NCI-H526 (cell line): ENCODE measurements at regions not wholly inside any gene's neighbourhood (a gene's known extent, or its start where the extent isn't known, plus 50 kb on each side); places are given as distances from the start of the nearest gene placed in this dataset.
"Not testable (repeated sequence)": the region's sequence is repeated elsewhere in the genome, so short reads cannot be mapped to it uniquely, and the experiment has no call there.

Experiments
- DNase-seq, 2 experiments: peaks; one replicate each; lab custom pipeline; 2025; lab: John Stamatoyannopoulos, UW

DNA sequence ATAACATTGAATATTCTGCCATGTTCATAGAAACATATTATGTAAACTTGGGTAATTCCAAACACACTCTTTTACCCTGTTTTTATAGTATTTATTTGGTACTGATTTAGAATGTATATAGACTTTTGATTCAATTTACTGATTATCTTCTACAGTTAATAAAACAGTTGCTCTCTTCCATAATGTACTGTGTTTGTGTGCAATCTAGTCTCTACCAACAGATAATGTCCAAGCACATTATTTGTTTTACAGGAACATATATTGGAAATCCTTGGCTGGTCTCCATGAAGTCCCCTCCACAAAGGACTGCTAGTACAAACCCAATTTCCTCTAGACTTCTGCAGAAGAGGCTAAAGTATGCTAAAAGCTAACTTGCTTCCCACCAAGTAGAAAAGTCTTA is 386.6 kb downstream of the RND3 start:
- no peak for DNase-seq

DNA sequence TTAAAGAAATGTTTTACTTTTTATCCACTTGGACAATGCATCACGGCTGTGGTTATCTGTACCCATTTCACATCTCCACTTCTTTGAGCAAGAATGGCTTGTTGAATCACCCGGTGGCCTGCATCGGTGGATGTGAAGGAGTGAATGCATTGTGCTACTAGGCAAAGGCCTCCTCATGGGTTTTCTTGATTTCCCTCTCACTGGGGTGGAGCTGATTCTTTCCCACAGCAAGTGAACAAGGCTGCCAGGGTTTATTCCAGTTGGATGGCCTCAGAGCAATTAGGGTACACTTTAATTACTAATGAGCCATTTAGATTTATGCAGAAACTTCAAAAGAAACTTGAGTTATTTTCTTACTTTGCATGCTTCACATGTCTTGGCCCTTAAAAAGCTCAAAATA is 387.1 kb downstream of the RND3 start:
- DNase-seq, result no peak

DNA sequence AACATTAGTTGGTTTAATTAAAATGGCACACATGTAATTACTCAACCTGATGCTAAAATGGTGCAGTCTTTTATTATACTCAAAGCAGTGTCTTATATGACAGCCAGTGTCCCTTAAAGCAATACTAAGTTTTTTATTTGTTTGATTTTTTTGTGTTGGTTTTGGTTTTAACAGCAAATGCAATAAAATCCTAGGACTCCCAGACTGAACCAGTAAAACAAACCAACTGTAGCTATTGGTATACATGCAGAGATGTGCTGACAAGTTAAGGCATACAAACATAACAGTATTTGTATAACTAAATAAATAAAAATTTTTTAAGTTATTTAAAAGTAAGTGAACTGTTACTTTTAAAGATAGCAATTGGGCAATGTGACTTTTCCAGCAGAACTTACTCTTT is 387.7 kb downstream of the RND3 start:
- no peak for DNase-seq

DNA sequence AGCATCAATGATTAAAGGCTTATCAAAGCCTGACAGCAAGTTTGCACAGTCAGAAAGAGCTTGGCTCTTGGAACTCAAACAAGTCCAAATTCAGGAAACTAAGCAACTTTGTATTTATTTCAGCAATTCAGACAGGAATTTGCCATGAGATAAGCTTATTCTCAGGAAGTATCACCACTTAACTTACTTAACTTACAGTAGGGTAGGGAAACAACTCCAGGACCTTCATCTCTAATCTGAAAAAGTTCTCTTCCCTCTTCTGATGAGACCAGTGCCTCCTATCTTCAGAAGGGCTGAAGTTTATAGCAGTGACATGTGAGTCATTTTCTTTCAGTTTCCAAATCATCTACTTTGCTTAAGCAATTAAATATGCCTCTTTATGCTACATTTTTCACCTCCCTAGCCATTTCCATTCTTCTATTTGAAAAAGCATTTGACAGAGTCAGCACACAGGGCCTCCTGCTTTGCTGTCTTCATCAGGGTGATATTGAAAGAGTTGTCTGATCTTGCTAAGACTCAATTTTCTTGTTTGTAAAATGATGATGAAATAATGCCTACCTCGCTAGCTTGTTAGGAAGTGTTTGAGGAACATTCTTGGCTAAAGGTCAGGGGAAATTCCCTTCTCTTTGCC is 389.5 kb downstream of the RND3 start:
- DNase-seq, result peak; percentile 13 to 32

DNA sequence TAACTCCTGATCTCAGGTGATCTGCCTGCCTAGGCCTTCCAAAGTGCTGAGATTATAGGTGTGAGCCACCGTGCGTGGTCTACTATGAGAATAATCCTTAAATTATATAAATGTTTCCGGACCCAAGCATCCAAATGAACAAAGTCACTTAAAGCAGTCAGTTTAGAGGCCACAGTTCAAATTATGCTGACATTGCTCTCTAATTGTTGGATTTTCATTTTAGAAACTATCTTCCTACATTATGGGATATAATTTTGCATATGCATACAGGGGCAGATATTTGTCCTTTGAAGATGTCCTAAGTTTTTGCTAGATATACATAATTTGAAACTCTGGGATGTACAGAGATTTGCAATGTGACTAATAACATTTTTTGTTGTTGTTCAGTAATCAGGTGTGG is 390.1 kb downstream of the RND3 start:
- no peak for DNase-seq

DNA sequence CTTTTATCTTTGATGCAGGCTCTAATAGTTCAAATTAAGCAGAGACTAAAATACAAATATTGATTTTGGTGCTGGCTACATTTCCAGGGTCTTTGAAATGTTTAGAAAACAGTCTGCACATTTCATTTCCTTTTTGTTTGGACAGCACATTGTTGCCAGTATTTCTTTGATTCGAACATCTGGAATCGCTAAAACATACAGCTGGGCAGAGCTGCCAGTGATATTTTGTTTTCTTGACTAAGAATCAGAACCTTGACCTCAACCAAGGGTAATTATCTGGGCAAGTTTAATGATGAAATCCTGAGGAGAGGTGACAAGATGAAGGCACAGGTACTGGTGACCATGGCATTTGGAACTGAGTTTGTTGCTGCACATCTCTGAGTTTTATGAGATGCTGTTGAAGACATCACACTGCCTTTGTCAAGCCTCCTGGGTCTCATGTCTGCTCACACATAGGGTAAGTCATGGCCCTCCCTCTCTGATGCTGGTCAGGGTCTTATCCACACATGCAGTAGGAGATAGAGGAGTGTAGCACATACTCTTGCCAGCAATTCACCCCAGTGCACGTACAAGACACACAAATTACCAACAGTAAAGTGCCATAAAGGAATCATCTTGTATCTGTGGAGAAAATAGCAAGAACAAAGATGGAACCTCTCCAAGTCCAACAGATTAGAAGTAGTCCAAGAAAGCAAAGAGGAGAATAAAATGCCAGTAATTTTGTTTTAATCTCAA is 391.9 kb downstream of the RND3 start:
- no peak for DNase-seq

DNA sequence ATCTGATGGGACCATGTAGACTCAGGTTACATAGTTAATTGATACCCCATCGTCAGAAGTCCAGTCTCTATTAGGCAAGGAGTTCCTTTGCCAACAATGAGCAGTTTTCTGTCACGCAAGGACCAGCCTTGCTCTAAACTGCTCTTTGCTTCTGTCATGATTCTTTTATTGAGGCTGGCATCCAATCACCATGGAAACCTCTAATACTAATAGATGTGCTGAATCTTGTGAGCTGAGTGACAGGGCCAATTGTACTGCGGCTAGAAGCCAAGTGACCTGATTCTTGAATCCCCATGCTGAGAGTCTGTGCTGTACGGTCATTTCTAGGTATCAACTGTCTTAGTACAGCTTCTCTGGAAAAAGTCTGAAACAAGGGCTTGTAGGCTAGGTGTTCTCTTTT is 395.6 kb downstream of the RND3 start:
- no peak for DNase-seq

DNA sequence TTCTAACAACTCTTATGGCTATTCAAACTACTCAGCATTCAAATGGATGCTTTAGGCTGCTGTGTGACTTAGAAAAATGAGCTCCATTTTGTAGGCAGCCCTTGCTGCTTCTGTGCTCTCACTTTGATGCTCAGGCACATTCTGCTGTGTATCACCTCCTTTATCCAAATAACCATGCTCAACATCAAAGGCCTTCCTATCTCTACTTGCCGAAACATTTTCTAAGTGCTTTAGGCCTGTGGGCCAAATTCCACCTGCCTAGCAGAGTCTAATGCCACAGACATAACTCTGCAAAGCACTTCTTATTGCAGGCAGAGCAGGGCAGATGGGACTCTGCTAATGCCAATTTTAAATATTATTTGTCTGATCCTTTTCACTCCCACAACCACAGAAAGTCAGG is 397.4 kb downstream of the RND3 start:
- DNase-seq, result no peak

DNA sequence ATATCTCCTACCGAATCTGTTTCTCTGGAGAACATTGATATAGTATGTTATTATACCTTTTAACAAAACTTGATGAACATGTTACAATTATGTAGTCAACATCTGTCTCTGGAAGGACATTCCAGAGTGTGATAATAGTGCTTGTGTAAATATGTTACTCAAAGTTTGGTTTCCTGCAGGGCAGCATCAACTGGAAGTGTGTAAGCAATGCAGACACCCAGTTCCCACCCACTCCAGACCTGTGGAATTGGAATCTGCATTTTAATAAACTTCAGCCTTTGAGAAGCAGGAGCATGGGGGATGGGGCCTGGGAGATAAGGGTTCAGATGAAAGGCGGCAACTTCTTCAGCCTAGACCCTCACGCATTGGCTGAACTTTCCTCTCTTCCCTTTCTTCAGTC is 398.9 kb downstream of the RND3 start:
- no peak for DNase-seq

DNA sequence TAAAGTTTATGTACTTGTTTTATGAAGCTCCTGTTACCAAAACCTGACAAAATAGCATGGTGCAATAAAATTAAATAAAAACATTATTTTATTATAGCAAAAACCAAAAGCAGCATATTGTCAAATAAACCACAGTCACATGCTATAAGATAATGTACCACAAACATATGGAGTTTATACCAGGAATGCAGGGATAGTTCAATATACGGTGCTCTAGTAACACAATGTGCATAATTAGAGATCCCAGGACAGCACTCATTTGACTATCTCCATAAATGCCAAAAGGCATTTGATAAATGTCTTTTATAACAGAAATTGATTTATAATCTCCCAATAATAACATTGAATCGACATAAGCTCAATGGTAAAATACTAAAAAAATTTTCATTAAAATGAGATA is 402.0 kb downstream of the RND3 start:
- no peak for DNase-seq

DNA sequence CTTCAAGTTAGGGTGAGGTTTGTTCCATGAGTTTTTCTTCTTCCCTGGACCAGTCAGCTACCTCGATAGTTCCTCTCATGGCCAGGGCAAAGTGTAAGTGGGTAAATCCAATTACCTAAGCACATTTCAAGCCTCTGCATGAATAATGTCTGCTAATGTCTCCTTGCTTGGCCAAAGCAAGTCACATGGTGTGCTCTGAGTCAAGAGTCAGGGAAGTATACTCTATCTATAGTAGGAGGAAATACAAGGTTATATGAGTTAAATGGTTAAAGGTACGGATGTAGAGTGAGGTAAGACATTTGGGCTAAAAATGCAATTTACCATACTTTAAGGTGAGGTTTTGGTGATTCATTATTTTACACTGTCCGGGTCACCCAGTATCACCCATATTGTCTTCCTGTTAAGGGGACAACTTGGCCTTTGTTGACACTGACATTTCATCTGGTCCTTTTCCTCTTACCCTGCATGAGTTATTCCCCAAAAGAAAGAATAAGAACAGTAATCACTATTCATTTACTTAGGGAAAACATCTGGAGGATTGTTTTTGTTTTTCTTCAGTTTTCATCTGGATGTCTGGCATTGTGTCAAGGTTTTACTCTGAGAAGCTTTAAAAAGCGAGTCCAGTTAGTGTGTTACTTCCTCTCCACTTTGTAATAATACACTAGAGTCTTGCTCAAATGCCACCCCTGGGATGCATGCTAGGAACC is 405.5 kb downstream of the RND3 start:
- no peak for DNase-seq

DNA sequence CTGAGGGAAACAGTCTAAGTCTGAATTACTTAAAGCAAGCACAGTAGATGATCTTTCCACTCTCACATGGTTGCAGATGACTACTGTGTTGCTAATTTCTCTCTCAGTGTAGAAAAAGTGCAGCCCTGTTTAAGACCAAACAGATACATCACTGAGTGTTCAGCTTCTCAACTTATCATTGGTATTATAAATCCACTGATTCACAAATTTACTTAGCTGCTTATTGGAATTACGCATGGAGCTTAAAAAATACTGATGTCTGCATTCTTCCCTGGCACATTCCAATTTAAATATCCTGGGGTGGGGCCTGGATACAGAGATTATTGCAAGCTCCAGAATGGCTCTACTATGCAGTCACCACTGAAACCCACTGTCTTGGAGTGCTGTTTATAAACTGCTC is 411.2 kb downstream of the RND3 start:
- DNase-seq, result peak in 1 of 2 experiments; percentile 23

DNA sequence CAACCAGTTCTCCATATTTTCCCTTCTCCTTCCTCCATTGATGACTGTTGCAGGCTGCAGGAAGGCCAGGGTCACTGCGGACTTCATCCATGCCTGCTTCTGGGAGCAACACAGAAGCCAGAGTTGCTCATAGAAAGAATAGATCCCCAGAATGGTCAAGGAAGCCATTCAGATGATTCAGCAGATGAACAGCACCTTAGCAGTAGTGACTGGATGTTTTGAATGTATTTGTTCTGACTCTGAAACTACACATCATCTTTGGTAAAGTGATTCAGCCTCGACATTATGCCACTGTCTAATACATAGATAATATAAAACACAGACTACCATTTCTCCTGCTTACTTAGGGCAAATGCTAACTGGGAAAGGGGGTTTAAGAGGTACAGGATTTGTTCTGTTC is 411.6 kb downstream of the RND3 start:
- no peak for DNase-seq

DNA sequence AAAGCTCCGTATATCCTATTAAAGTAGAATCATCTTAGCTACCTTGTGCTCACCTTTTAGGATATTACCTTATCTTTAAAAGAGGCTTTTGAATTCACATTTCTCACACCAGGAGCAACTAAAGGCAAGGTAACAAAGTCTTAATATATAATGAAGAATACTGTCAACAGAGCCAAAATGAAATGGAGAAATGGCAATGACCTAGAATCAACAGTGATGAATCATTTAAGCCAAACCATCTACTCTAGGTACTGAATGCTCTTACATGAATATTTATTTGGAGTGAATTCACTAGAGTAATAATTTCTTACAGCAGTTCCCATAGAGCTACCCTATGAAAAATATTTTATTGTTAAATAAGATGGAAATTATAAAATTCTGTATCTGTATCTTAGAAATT is 421.0 kb downstream of the RND3 start:
- DNase-seq, result no peak

DNA sequence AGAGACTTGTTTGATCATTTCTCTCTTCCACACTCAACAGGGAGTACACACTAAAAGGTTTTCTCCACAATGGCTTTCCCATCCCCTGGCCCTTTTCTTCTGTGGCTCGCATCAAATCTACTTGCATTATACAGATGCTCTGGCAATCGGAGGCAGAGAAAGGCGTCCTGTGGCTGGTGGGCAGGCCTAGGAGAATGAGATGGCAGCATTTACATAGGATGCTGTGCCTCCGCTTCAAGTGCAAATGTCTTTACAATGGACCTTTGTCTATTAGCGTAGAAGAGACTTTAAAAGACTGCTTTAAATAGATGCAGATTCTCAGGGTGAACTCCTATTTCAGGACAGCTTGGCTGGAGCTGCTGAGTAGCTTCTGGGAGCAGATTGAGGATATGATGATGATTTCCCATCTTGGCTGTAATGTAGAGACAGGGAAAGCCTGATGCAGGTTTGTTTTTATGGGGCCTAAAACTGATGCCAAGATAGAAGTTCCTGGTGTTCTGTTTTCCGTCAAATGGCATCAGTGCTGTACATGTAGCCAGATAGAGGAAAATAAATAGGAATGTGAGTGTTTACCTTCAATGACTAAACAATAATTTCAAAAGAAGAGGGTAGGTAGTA is 423.4 kb downstream of the RND3 start:
- DNase-seq, result peak; percentile 95 to 97

DNA sequence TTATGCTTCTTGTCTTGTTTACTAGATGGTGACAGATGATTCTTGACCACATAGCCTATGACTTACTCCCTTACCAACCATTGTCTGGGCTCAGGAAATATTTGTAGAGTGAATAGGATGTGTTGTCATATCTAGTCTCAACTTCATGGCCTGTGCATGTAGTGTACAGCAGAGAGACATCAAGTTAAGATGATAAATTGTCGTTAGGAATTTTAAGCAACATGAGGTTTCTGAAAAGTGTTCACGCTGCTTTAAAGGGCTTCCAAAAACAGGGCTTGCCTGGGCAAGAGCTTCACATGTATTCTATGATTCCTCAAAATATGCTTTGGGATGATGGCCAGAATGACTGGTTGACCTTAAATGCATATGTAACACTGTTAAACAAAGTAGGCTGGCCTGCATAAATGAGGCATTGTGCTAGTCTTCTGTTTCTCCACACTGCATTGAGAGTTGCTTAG is 424.0 kb downstream of the RND3 start:
- peak; percentile 90 to 94 for DNase-seq

DNA sequence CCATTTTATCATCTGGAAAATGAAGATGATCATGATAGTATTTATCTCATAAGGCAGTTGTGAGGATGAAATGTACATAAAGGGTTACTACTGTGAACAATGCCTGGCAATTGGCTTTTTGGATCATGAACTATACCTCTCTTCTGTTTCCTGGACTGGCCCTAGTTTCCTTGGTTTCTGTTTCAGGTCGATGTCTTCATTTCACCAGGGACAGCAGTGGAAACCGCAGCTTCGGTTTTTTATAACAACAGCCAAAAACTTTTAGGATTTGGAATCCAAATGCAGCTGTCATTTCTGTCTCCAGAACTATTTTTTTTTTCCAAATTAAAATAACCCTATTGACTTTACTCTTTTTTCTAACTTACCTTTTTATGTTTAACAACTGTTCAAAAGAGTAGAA is 425.1 kb downstream of the RND3 start:
- DNase-seq, result no peak

DNA sequence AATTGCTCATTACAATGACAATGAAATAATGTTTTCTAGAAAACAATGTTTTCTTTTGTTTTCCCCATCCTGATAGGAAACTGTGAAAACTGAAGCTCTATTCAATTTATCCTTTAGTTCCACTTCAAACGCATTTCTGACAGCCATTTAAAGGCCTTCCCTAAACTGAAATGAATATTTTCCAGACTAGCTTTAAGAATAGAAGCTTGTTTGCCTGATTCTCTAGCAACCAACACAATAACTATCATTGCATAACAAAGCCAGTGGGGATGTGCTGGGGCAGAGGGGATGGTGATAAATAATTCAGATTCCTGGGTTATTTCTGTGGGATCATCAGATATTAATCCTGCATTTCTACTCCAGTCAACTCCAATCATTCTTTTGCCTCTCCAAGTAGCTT is 427.1 kb downstream of the RND3 start:
- DNase-seq, result no peak

DNA sequence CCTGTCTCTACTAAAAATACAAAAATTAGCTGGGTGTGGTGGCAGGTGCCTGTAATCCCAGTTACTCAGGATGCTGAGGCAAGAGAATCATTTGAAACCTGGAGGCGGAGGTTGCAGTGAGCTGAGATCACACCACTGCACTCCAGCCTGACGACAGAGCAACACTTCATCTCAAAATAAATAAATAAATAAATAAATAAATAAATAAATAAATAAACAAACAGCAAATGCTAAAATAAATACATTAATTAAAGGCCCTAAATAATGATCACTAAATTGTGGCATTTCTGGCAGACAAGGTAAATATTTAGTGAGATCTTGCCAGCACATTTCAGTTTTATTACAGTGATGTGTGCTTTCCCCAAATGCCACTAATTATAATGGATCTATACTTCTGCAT is 427.8 kb downstream of the RND3 start:
- not testable (repeated sequence) for DNase-seq

DNA sequence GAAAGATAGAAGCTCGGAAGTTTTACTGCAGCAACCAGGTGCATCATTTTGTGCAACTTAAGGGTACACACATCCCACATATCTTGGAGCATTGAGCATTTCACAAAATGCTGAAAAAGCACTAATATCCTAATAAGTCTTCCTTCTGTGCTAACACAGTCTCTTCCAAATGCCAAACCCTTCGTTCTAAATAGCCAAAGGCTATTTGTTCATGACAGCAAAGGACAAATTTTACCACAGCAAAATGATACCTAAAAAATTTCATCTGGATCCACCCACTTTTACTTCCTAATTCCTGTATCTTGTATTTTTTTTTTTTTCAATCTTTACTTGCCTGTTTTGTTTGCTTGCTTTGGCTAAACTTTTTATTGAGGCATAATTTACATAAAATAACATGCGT is 435.0 kb downstream of the RND3 start:
- DNase-seq, result no peak

DNA sequence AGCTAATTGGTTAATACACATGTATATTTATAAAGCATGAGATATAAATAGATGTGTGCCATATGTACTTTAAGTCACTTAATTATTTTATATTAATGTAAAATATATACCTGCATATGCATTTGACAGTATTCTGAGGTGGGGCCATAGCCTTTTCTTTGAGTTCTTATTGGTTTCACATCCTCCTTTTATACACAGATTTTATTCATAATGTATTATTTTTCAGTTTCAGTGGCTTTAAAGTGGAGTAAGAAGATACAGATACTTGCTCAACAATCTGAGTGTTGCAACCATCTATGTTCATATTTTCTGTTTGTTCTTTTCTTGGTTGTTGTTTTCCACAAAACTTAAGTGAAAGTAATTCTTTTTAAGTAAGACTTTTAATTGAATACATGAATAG is 436.5 kb downstream of the RND3 start:
- DNase-seq, result no peak

DNA sequence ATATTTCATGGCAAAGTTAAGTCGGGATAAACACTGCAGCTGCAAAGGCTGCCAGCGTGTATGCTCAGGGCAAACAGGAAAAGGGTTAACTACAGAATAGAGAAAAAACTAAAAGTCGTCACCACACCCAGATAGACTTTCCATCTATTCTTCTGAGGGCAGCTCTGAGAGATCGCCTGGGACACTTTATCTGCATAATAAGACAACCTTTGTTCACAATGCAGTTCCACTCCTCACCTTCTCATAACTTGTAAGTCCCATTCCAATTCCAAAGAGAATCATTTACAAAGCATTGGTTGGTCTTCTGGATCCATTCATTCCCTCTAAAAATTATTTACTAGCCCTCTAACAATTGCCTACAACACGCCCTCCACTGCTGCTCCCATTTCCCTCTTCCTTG is 437.4 kb downstream of the RND3 start:
- no peak for DNase-seq
